HCT116 (cell line): ENCODE measurements at regions not wholly inside any gene's neighbourhood (a gene's known extent, or its start where the extent isn't known, plus 50 kb on each side); places are given as distances from the start of the nearest gene placed in this dataset.

Source experiments
- ATAC-seq: fragments of 200-7000 bp; cut with Tn5 transposase; 2 replicates; pipeline ENCODE4 v1.9.1; 2020; ENCODE audit warnings: mild to moderate bottlenecking, moderate library complexity
- BruUV-seq: library from RNA; stranded (reverse); fragments of 400-500 nt; replicated peaks from 2 replicates; lab custom pipeline; 2021; lab: Mats Ljungman, UMichigan
- CTCF ChIA-PET: fragments of 300-600 bp; sonication (Branson Sonifier 250); formaldehyde crosslinking; loops from one replicate; lab custom pipeline; 2021; ENCODE audit warnings: antibody characterized with exemption; lab: Charles Lee
- POLR2A ChIA-PET: fragments of 300-600, 350-600 bp; sonication (Branson Sonifier 250); formaldehyde crosslinking; loops from one replicate; lab custom pipeline; 2021; ENCODE audit warnings: antibody characterized with exemption; lab: Charles Lee
- RAD21 ChIA-PET, 2 experiments: fragments of 300-600 bp; sonication (Branson Sonifier 250); formaldehyde crosslinking; loops; one replicate each; lab custom pipeline; 2023; ENCODE audit warnings: low total read pairs in 2 of 2; ENCODE audit not compliant: uncharacterized antibody in 2 of 2, unreplicated experiment in 2 of 2, low non-redundant PET in 1 of 2; lab: Charles Lee
- DNase-seq: peaks from one replicate; pipeline ENCODE4 v3.0.0-alpha.2; 2010; ENCODE audit warnings: low read depth, low spot score
- H2AFZ ChIP-seq: fragments of 200-600 bp; shearing (Covaris generic), sonication (generic); 2 replicates; pipeline ENCODE4 v1.6.1; 2017; ENCODE audit warnings: low read depth, mixed run types, mixed read lengths, antibody characterized with exemption, low read length; ENCODE audit not compliant: poor library complexity, severe bottlenecking
- H3K27ac ChIP-seq: 2 replicates; pipeline ENCODE4 v1.5.1; 2012; ENCODE audit warnings: low read depth, low read length
- H3K27me3 ChIP-seq: fragments of 200-600 bp; sonication (generic); 2 replicates; pipeline ENCODE4 v1.6.1; 2016; ENCODE audit warnings: mixed run types, low read length, mixed read lengths; ENCODE audit not compliant: insufficient read depth
- H3K36me3 ChIP-seq, 2 experiments: fragments of 200-500 bp in 1 of 2; fragments of 200-600 bp in 1 of 2; sonication (Bioruptor generic) in 1 of 2; sonication (generic) in 1 of 2; 2 replicates each; pipeline versions ENCODE4 v1.5.1 to v1.6.1; 2014 to 2016; ENCODE audit warnings: low read length in 2 of 2, inconsistent platforms in 1 of 2, mixed read lengths in 1 of 2, mixed run types in 1 of 2; ENCODE audit not compliant: insufficient read depth in 2 of 2, control insufficient read depth in 1 of 2
- H3K4me1 ChIP-seq, 2 experiments: fragments of 200-600 bp in 1 of 2; sonication (generic) in 1 of 2; 2 replicates each; pipeline versions ENCODE4 v1.5.1 to v1.6.1; 2012 to 2017; ENCODE audit warnings: low read length in 2 of 2, inconsistent platforms in 1 of 2, mild to moderate bottlenecking in 1 of 2, mixed read lengths in 1 of 2, mixed run types in 1 of 2, moderate library complexity in 1 of 2; ENCODE audit not compliant: insufficient read depth in 2 of 2, control insufficient read depth in 1 of 2
- H3K4me2 ChIP-seq: fragments of 200-600 bp; sonication (generic); 2 replicates; pipeline ENCODE4 v1.6.1; 2017; ENCODE audit warnings: mixed run types, low read length, mixed read lengths
- H3K4me3 ChIP-seq, 2 experiments: fragments of 200-600 bp in 1 of 2; sonication (generic) in 1 of 2; replicated peaks in 1 of 2; 2 replicates each; pipeline ENCODE4 v1.5.1; 2011 to 2016; ENCODE audit warnings: low read length in 2 of 2, control low read depth in 1 of 2, low read depth in 1 of 2, mild to moderate bottlenecking in 1 of 2, mixed read lengths in 1 of 2, mixed run types in 1 of 2
- H3K79me2 ChIP-seq: fragments of 200-600 bp; sonication (generic); 2 replicates; pipeline ENCODE4 v1.6.1; 2017; ENCODE audit warnings: mild to moderate bottlenecking, mixed run types, low read length, moderate library complexity, mixed read lengths; ENCODE audit not compliant: insufficient read depth
- H3K9ac ChIP-seq: fragments of 200-600 bp; sonication (generic); 2 replicates; pipeline ENCODE4 v1.6.1; 2016; ENCODE audit warnings: low read length, mixed read lengths
- H3K9me2 ChIP-seq: fragments of 200-600 bp; sonication (generic), shearing (Covaris generic); 2 replicates; pipeline ENCODE4 v1.6.1; 2017; ENCODE audit warnings: mixed run types, mild to moderate bottlenecking, moderate library complexity; ENCODE audit not compliant: insufficient read depth
- H3K9me3 ChIP-seq, 2 experiments: fragments of 200-500 bp in 1 of 2; fragments of 200-600 bp in 1 of 2; sonication (Bioruptor generic) in 1 of 2; sonication (generic) in 1 of 2; 2 replicates each; pipeline ENCODE4 v1.6.1; 2014 to 2017; ENCODE audit warnings: low read length in 2 of 2, mixed read lengths in 2 of 2, inconsistent platforms in 1 of 2, low read depth in 1 of 2, mild to moderate bottlenecking in 1 of 2, mixed run types in 1 of 2, moderate library complexity in 1 of 2; ENCODE audit not compliant: control insufficient read depth in 1 of 2, insufficient read depth in 1 of 2
- H4K20me1 ChIP-seq: fragments of 200-600 bp; sonication (generic), shearing (Covaris generic); 2 replicates; pipeline ENCODE4 v1.6.1; 2017; ENCODE audit warnings: mixed run types, mild to moderate bottlenecking, moderate library complexity; ENCODE audit not compliant: insufficient read depth
- CBX3 ChIP-seq: IDR thresholded peaks from 2 replicates; pipeline ENCODE4 v1.6.1; 2012; ENCODE audit warnings: low read depth
- CEBPB ChIP-seq: IDR thresholded peaks from 2 replicates; pipeline ENCODE4 v1.6.1; 2012; ENCODE audit warnings: low read depth
- CTCF ChIP-seq, 3 experiments: fragments of 200-600 bp in 1 of 3; sonication (generic) in 1 of 3; IDR thresholded peaks in 2 of 3; conservative IDR thresholded peaks in 1 of 3; 2 replicates each; pipeline ENCODE4 v1.5.1; 2012 to 2017; ENCODE audit warnings: low read depth in 2 of 3, low read length in 2 of 3, antibody characterized with exemption in 1 of 3, borderline replicate concordance in 1 of 3, control low read depth in 1 of 3, mild to moderate bottlenecking in 1 of 3, mixed read lengths in 1 of 3, mixed run types in 1 of 3, moderate library complexity in 1 of 3; ENCODE audit not compliant: insufficient read depth in 1 of 3
- POLR2AphosphoS5 ChIP-seq: IDR thresholded peaks from 2 replicates; pipeline ENCODE4 v1.6.1; 2011; ENCODE audit warnings: mild to moderate bottlenecking, low read depth, low read length, moderate library complexity
- RAD21 ChIP-seq: IDR thresholded peaks from 2 replicates; pipeline ENCODE4 v1.6.1; 2012; ENCODE audit warnings: low read depth, mild to moderate bottlenecking
- TCF7L2 ChIP-seq: IDR thresholded peaks from 2 replicates; pipeline ENCODE4 v1.7.0; 2011; ENCODE audit warnings: borderline replicate concordance, inconsistent platforms; ENCODE audit not compliant: insufficient read depth, insufficient read length; ENCODE audit errors: extremely low read depth
- intact Hi-C: fragments of 100-400 bp; cut with micrococcal nuclease; formaldehyde crosslinking; loops from 2 replicates; pipeline ENCODE4 v1.10.0; 2022

DNA sequence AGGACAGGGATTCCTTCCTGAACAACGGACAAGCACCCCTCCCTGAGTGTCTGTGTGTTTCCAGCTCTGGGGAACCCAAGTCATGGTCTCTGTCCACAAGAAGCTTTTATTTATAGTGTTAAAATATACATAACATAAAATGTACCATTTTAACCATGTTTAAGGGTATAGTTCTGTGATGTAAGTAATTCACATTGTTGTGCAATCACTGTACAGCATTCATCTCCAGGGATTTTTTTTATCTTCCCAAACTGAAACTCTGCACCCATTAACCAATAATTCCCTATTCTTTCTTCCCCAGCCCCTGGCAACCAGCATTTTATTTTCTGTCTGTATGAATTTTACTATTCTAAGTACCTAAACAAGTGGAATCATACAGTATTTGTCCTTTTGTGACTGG, 84.2 kb downstream of the FOXF2 start (continued):
- TF ChIP-seq POLR2AphosphoS5 (no peak), CEBPB (no peak), CBX3 (no peak), CTCF (IDR thresholded peaks at IDR 0.05 in 2 of 3, conservative IDR thresholded peaks at IDR 0.05 in 1 of 3; ENCODE audit: borderline replicate concordance in 1 of 3, insufficient read depth in 1 of 3, low read depth in 2 of 3, low read length in 2 of 3) (no peak), TCF7L2 (no peak), RAD21 (no peak)

DNA sequence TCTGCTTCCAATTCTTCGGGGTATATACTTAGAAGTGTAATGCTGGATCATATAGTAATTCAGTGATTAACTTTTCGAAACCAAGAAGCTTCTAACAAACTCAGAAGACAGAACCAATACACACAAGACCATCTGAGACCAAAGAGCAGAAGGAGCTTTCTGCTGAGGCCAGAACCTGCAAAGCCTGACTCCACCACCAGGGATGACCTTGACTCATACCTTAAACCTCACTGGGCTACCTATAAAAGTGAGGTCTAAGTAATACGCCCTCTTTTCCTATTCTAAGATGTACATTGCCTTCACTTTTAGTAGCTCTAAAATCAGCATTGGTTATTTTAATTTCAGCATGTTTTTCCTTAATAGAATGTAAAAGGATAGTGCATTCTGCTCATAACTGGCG, 84.8 kb downstream of the FOXF2 start:
- H3K4me1 ChIP-seq = 0 out of 4 replicates have a peak, but pooled peaks cover 0 to 3% of the 10 kb centered on the region in 2 experiments
- ATAC-seq = 0 out of 2 replicates have a peak, but pooled peaks have one; percentile 65
- POLR2A ChIA-PET = no interaction called here
- TF ChIP-seq CEBPB (no peak), CTCF (IDR thresholded peaks at IDR 0.05 in 2 of 3, conservative IDR thresholded peaks at IDR 0.05 in 1 of 3; ENCODE audit: borderline replicate concordance in 1 of 3, insufficient read depth in 1 of 3, low read depth in 2 of 3, low read length in 2 of 3) (peak in 2 of 3 experiments; percentile 17 to 35; a peak in 3 of 6 replicates), POLR2AphosphoS5 (no peak)
- no peak overlapping the region for H3K27ac ChIP-seq
- RAD21 ChIA-PET = no interaction called here
- no peaks in the 10 kb centered on the region for H3K9me2 ChIP-seq
- H2AFZ ChIP-seq = no peak overlapping the region
- no TSS peak for BruUV-seq
- no peaks in the 10 kb centered on the region for H3K79me2 ChIP-seq
- no peak for DNase-seq
- H3K27me3 ChIP-seq = no peaks in the 10 kb centered on the region
- H3K9ac ChIP-seq = no peak overlapping the region
- H3K4me3 ChIP-seq = no peak overlapping the region
- no peak overlapping the region for H3K4me2 ChIP-seq
- H3K9me3 ChIP-seq = no peaks in the 10 kb centered on the region
- no peaks in the 10 kb centered on the region for H3K36me3 ChIP-seq
- no peaks in the 10 kb centered on the region for H4K20me1 ChIP-seq
- intact Hi-C loops = no loop called here
- CTCF ChIA-PET = no interaction called here
